Cardiac fibroblast (primary cell): ENCODE measurements at regions not wholly inside any gene's neighbourhood (a gene's known extent, or its start where the extent isn't known, plus 50 kb on each side); places are given as distances from the start of the nearest gene placed in this dataset.

ENCODE experiments used
- DNase-seq, 2 donors: peaks; one replicate each; pipeline versions ENCODE4 v3.0.0 to v3.0.0-alpha.2; 2010; ENCODE audit warnings: low read depth in 2 of 2
- H3K4me3 ChIP-seq, 2 donors: replicated peaks in 1 of 2; 1 replicate in 1 of 2; 2 replicates in 1 of 2; pipeline ENCODE4 v1.5.1; 2011; ENCODE audit warnings: low read depth in 2 of 2, low read length in 2 of 2, mild to moderate bottlenecking in 2 of 2, moderate library complexity in 1 of 2
- CTCF ChIP-seq: IDR thresholded peaks from one replicate; pipeline ENCODE4 v1.5.1; 2011; ENCODE audit warnings: low read depth, mild to moderate bottlenecking, low read length, inconsistent platforms

- DNase-seq, result no peak
- no peak overlapping the region for H3K4me3 ChIP-seq
- no peak for TF ChIP-seq CTCF
Measured at GRCh38 chr2:166381-166780, 97.5 kb downstream of the SH3YL1 start.

- no peak for TF ChIP-seq CTCF
- H3K4me3 ChIP-seq, result no peak overlapping the region
- no peak for DNase-seq
Measured at GRCh38 chr2:165530-165929, 98.3 kb downstream of the SH3YL1 start.

GRCh38 chr2:162473-163382 lies 101.1 kb downstream of the SH3YL1 start:
- no peak for DNase-seq
- H3K4me3 ChIP-seq, result no peak overlapping the region
- no peak for TF ChIP-seq CTCF

- no peak for DNase-seq
- TF ChIP-seq CTCF, result no peak
- no peak overlapping the region for H3K4me3 ChIP-seq
Measured at GRCh38 chr2:161729-162128, 102.1 kb downstream of the SH3YL1 start.

GRCh38 chr2:151553-152334 lies 105.4 kb upstream of the FAM110C start:
- DNase-seq, result no peak
- TF ChIP-seq CTCF, result no peak
- H3K4me3 ChIP-seq, result no peak overlapping the region

- no peak for DNase-seq
- H3K4me3 ChIP-seq, result no peak overlapping the region
- no peak for TF ChIP-seq CTCF
Measured at GRCh38 chr2:145407-145806, 99.1 kb upstream of the FAM110C start.
